Memory B cell (primary cell): ENCODE measurements at regions not wholly inside any gene's neighbourhood (a gene's known extent, or its start where the extent isn't known, plus 50 kb on each side); places are given as distances from the start of the nearest gene placed in this dataset.
"Not testable (repeated sequence)": the region's sequence is repeated elsewhere in the genome, so short reads cannot be mapped to it uniquely, and the experiment has no call there.

Experiments
- ATAC-seq: fragments of 150-1000 bp; cut with Tn5 transposase; 2 replicates; pipeline ENCODE4 v1.10.0; 2021; ENCODE audit warnings: low read depth, mild to moderate bottlenecking, moderate library complexity
- DNase-seq, 2 donors: peaks; one replicate each; pipeline ENCODE4 v3.0.0; 2022; ENCODE audit warnings: low spot score in 2 of 2
- H3K27ac Mint-ChIP-seq: one replicate; pipeline ENCODE4 v1.8.0; 2022; ENCODE audit warnings: mild to moderate bottlenecking, moderate library complexity, mixed read lengths
- H3K27me3 Mint-ChIP-seq: one replicate; pipeline ENCODE4 v1.8.0; 2022; ENCODE audit warnings: mixed read lengths
- H3K36me3 Mint-ChIP-seq: one replicate; pipeline ENCODE4 v1.8.0; 2022; ENCODE audit warnings: mild to moderate bottlenecking, mixed read lengths
- H3K4me1 Mint-ChIP-seq: one replicate; pipeline ENCODE4 v1.8.0; 2022; ENCODE audit warnings: mixed read lengths
- H3K4me3 Mint-ChIP-seq: one replicate; pipeline ENCODE4 v1.8.0; 2022; ENCODE audit warnings: mild to moderate bottlenecking, moderate library complexity, mixed read lengths
- H3K9me3 Mint-ChIP-seq: one replicate; pipeline ENCODE4 v1.8.0; 2022; ENCODE audit warnings: mixed read lengths

- Mint-ChIP-seq H3K9me3 (no peaks in the 10 kb centered on the region), H3K27ac (no peak overlapping the region), H3K4me1 (no peaks in the 10 kb centered on the region), H3K36me3 (no peaks in the 10 kb centered on the region), H3K27me3 (no peaks in the 10 kb centered on the region), H3K4me3 (no peak overlapping the region)
- DNase-seq (no peak), ATAC-seq (no peak)
Measured at GRCh38 chr14:84465880-84466279, 1064.1 kb upstream of the FLRT2 start.

GRCh38 chr14:84468153-84468552 is 1061.8 kb upstream of the FLRT2 start:
- DNase-seq (no peak), ATAC-seq (no peak)
- H3K36me3 Mint-ChIP-seq: no peaks in the 10 kb centered on the region
- H3K4me3 Mint-ChIP-seq: no peak overlapping the region
- no peak overlapping the region for H3K27ac Mint-ChIP-seq
- no peaks in the 10 kb centered on the region for H3K4me1 Mint-ChIP-seq
- no peaks in the 10 kb centered on the region for H3K27me3 Mint-ChIP-seq
- peaks cover 1% of the 10 kb centered on the region for H3K9me3 Mint-ChIP-seq

- Mint-ChIP-seq H3K36me3 (no peaks in the 10 kb centered on the region), H3K27ac (no peak overlapping the region), H3K4me1 (no peaks in the 10 kb centered on the region), H3K27me3 (no peaks in the 10 kb centered on the region), H3K9me3 (peaks cover 9% of the 10 kb centered on the region), H3K4me3 (no peak overlapping the region)
- ATAC-seq (no peak), DNase-seq (no peak)
Measured at GRCh38 chr14:84477996-84478395, 1051.9 kb upstream of the FLRT2 start.

GRCh38 chr14:84482256-84483071 is 1047.5 kb upstream of the FLRT2 start:
- Mint-ChIP-seq H3K27me3 (no peaks in the 10 kb centered on the region), H3K27ac (no peak overlapping the region)

GRCh38 chr14:84483072-84483420 is 1046.9 kb upstream of the FLRT2 start:
- DNase-seq: no peak
- H3K36me3 Mint-ChIP-seq: no peaks in the 10 kb centered on the region
- no peak overlapping the region for H3K4me3 Mint-ChIP-seq
- peaks cover 4% of the 10 kb centered on the region for H3K9me3 Mint-ChIP-seq
- no peaks in the 10 kb centered on the region for H3K4me1 Mint-ChIP-seq
- no peaks in the 10 kb centered on the region for H3K27me3 Mint-ChIP-seq
- ATAC-seq: no peak
- H3K27ac Mint-ChIP-seq: no peak overlapping the region

More at GRCh38 chr14:84482256-84483071, 1047.5 kb upstream of the FLRT2 start:
- Mint-ChIP-seq H3K4me3 (no peak overlapping the region), H3K4me1 (no peaks in the 10 kb centered on the region), H3K9me3 (peaks cover 1% of the 10 kb centered on the region), H3K36me3 (no peaks in the 10 kb centered on the region)
- DNase-seq: no peak
- ATAC-seq: no peak

GRCh38 chr14:84484243-84484642 is 1045.7 kb upstream of the FLRT2 start:
- H3K4me1 Mint-ChIP-seq, H3K4me3 Mint-ChIP-seq, DNase-seq, H3K9me3 Mint-ChIP-seq, H3K27me3 Mint-ChIP-seq, ATAC-seq, H3K27ac Mint-ChIP-seq, H3K36me3 Mint-ChIP-seq: not testable (repeated sequence)

GRCh38 chr14:84485036-84485435 is 1044.9 kb upstream of the FLRT2 start:
- Mint-ChIP-seq H3K4me3 (no peak overlapping the region), H3K4me1 (no peaks in the 10 kb centered on the region), H3K27me3 (no peaks in the 10 kb centered on the region), H3K36me3 (no peaks in the 10 kb centered on the region), H3K9me3 (peaks cover 5% of the 10 kb centered on the region), H3K27ac (no peak overlapping the region)
- DNase-seq (no peak), ATAC-seq (no peak)

- Mint-ChIP-seq H3K36me3 (no peaks in the 10 kb centered on the region), H3K9me3 (peaks cover 5% of the 10 kb centered on the region), H3K27me3 (no peaks in the 10 kb centered on the region), H3K4me1 (no peaks in the 10 kb centered on the region), H3K4me3 (no peak overlapping the region), H3K27ac (no peak overlapping the region)
- DNase-seq (no peak), ATAC-seq (no peak)
Measured at GRCh38 chr14:84490081-84490480, 1039.9 kb upstream of the FLRT2 start.

- ATAC-seq (no peak), DNase-seq (no peak)
- Mint-ChIP-seq H3K27me3 (no peaks in the 10 kb centered on the region), H3K4me3 (no peak overlapping the region), H3K4me1 (no peaks in the 10 kb centered on the region), H3K9me3 (peaks cover 5% of the 10 kb centered on the region), H3K36me3 (no peaks in the 10 kb centered on the region), H3K27ac (no peak overlapping the region)
Measured at GRCh38 chr14:84492685-84493084, 1037.3 kb upstream of the FLRT2 start.

GRCh38 chr14:84493779-84494178 is 1036.2 kb upstream of the FLRT2 start:
- H3K9me3 Mint-ChIP-seq: peaks cover 2% of the 10 kb centered on the region
- H3K27me3 Mint-ChIP-seq: no peaks in the 10 kb centered on the region
- DNase-seq: no peak
- no peaks in the 10 kb centered on the region for H3K4me1 Mint-ChIP-seq
- no peak for ATAC-seq
- H3K4me3 Mint-ChIP-seq: no peak overlapping the region
- no peaks in the 10 kb centered on the region for H3K36me3 Mint-ChIP-seq
- no peak overlapping the region for H3K27ac Mint-ChIP-seq

GRCh38 chr14:84496677-84497076 is 1033.3 kb upstream of the FLRT2 start:
- Mint-ChIP-seq H3K27ac (no peak overlapping the region), H3K36me3 (no peaks in the 10 kb centered on the region), H3K4me1 (no peaks in the 10 kb centered on the region), H3K27me3 (no peaks in the 10 kb centered on the region), H3K4me3 (no peak overlapping the region), H3K9me3 (no peaks in the 10 kb centered on the region)
- DNase-seq (no peak), ATAC-seq (no peak)

GRCh38 chr14:84512823-84513222 is 1017.1 kb upstream of the FLRT2 start:
- DNase-seq, H3K4me1 Mint-ChIP-seq, H3K4me3 Mint-ChIP-seq, H3K27ac Mint-ChIP-seq, H3K27me3 Mint-ChIP-seq, ATAC-seq, H3K36me3 Mint-ChIP-seq: not testable (repeated sequence)
- peaks cover 17% of the 10 kb centered on the region for H3K9me3 Mint-ChIP-seq

GRCh38 chr14:84519836-84520235 is 1010.1 kb upstream of the FLRT2 start:
- ATAC-seq: no peak
- no peak overlapping the region for H3K27ac Mint-ChIP-seq
- no peaks in the 10 kb centered on the region for H3K36me3 Mint-ChIP-seq
- no peaks in the 10 kb centered on the region for H3K27me3 Mint-ChIP-seq
- DNase-seq: no peak
- H3K9me3 Mint-ChIP-seq: peaks cover 7% of the 10 kb centered on the region
- H3K4me3 Mint-ChIP-seq: no peak overlapping the region
- H3K4me1 Mint-ChIP-seq: no peaks in the 10 kb centered on the region

GRCh38 chr14:84520711-84521338 is 1009.1 kb upstream of the FLRT2 start:
- ATAC-seq (no peak), DNase-seq (no peak)
- Mint-ChIP-seq H3K27me3 (no peaks in the 10 kb centered on the region), H3K27ac (no peak overlapping the region), H3K4me1 (no peaks in the 10 kb centered on the region), H3K4me3 (no peak overlapping the region), H3K9me3 (peaks cover 12% of the 10 kb centered on the region), H3K36me3 (no peaks in the 10 kb centered on the region)

GRCh38 chr14:84523746-84524145 is 1006.2 kb upstream of the FLRT2 start:
- H3K4me3 Mint-ChIP-seq: no peak overlapping the region
- H3K4me1 Mint-ChIP-seq: no peaks in the 10 kb centered on the region
- H3K27me3 Mint-ChIP-seq: no peaks in the 10 kb centered on the region
- H3K27ac Mint-ChIP-seq: no peak overlapping the region
- no peaks in the 10 kb centered on the region for H3K36me3 Mint-ChIP-seq
- no peak for ATAC-seq
- DNase-seq: no peak
- H3K9me3 Mint-ChIP-seq: peaks cover 9% of the 10 kb centered on the region
